ENCODE measurements at regions not wholly inside any gene's neighbourhood (a gene's known extent, or its start where the extent isn't known, plus 50 kb on each side); places are given as distances from the start of the nearest gene placed in this dataset.

GRCh38 chr2:181305301-181306123, 151.7 kb upstream of the ITGA4 start:
- Histone ChIP-seq H3K9me3 (ENCODE audit: control insufficient read depth in 1 of 2, insufficient read depth in 1 of 2, low read depth in 1 of 2, low read length in 2 of 2) (no peaks in the 10 kb centered on the region), H3K4me2 (ENCODE audit: low read length) (no peak overlapping the region), H3K9ac (ENCODE audit: low read length) (no peak overlapping the region), H3K36me3 (ENCODE audit: control insufficient read depth in 1 of 2, insufficient read depth in 2 of 2, low read length in 2 of 2) (no peaks in the 10 kb centered on the region), H3K9me2 (ENCODE audit: insufficient read depth) (no peaks in the 10 kb centered on the region), H4K20me1 (ENCODE audit: insufficient read depth) (no peaks in the 10 kb centered on the region), H3K79me2 (ENCODE audit: insufficient read depth, low read length) (no peaks in the 10 kb centered on the region), H3K27me3 (ENCODE audit: insufficient read depth, low read length) (no peaks in the 10 kb centered on the region), H3K4me3 (replicated peaks in 1 of 2; ENCODE audit: low read depth in 1 of 2, low read length in 2 of 2) (no peak overlapping the region), H3K4me1 (ENCODE audit: control insufficient read depth in 1 of 2, insufficient read depth in 2 of 2, low read length in 2 of 2) (no peaks in the 10 kb centered on the region), H2AFZ (ENCODE audit: low read depth, low read length, poor library complexity, severe bottlenecking) (no peak overlapping the region), H3K27ac (ENCODE audit: low read depth, low read length) (no peak overlapping the region)
- BruUV-seq (replicated peaks): no TSS peak
- no peak for ATAC-seq
- CTCF ChIA-PET: no interaction called here
- POLR2A ChIA-PET: no interaction called here
- TF ChIP-seq SRF (IDR thresholded peaks at IDR 0.05; ENCODE audit: low read depth) (no peak), EZH2phosphoT487 (IDR thresholded peaks at IDR 0.05; ENCODE audit: borderline replicate concordance) (no peak), ATF3 (IDR thresholded peaks at IDR 0.05) (no peak), RAD21 (IDR thresholded peaks at IDR 0.05; ENCODE audit: low read depth) (no peak), SP1 (IDR thresholded peaks at IDR 0.05; ENCODE audit: low read depth) (no peak), POLR2A (IDR thresholded peaks at IDR 0.05; ENCODE audit: borderline replicate concordance, extremely low read depth, insufficient read depth, insufficient read length) (no peak), TCF7L2 (IDR thresholded peaks at IDR 0.05; ENCODE audit: borderline replicate concordance, extremely low read depth, insufficient read depth, insufficient read length) (no peak), YY1 (IDR thresholded peaks at IDR 0.05; ENCODE audit: extremely low read depth, insufficient replicate concordance, low read depth, low read length) (no peak), POLR2AphosphoS5 (IDR thresholded peaks at IDR 0.05; ENCODE audit: low read depth, low read length) (no peak), SIN3A (IDR thresholded peaks at IDR 0.05; ENCODE audit: low read depth) (no peak), ZNF274 (IDR thresholded peaks at IDR 0.05; ENCODE audit: low read depth, low read length) (no peak), EZH2 (IDR thresholded peaks at IDR 0.05) (no peak), ZFX (IDR thresholded peaks at IDR 0.05) (no peak), JUND (IDR thresholded peaks at IDR 0.05) (no peak), CEBPB (IDR thresholded peaks at IDR 0.05; ENCODE audit: low read depth) (no peak), CTCF (IDR thresholded peaks at IDR 0.05 in 2 of 3, conservative IDR thresholded peaks at IDR 0.05 in 1 of 3; ENCODE audit: borderline replicate concordance in 1 of 3, insufficient read depth in 1 of 3, low read depth in 2 of 3, low read length in 2 of 3) (no peak), MAX (IDR thresholded peaks at IDR 0.05) (no peak), EGR1 (IDR thresholded peaks at IDR 0.05; ENCODE audit: low read depth) (no peak)
- DNase-seq (ENCODE audit: low read depth, low spot score): no peak
- intact Hi-C loops (cut with micrococcal nuclease): no loop called here
- RAD21 ChIA-PET (ENCODE audit: low non-redundant PET in 1 of 2, low total read pairs in 2 of 2, uncharacterized antibody in 2 of 2, unreplicated experiment in 2 of 2): no interaction called here

Data from HCT116 (cell line).